RWPE2 (cell line): ENCODE measurements at regions not wholly inside any gene's neighbourhood (a gene's known extent, or its start where the extent isn't known, plus 50 kb on each side); places are given as distances from the start of the nearest gene placed in this dataset.

ENCODE experiments used
- ATAC-seq: fragments of 200-7000 bp; cut with Tn5 transposase; 3 replicates; pipeline ENCODE4 v1.9.1; 2021; ENCODE audit warnings: low read depth
- DNase-seq: peaks from one replicate; pipeline ENCODE4 v3.0.0-alpha.2; 2020; ENCODE audit warnings: low spot score
- H3K27ac ChIP-seq: fragments of 450-650 bp; 2 replicates; pipeline ENCODE4 v1.5.1; 2017; ENCODE audit warnings: mild to moderate bottlenecking; ENCODE audit not compliant: poor library complexity, severe bottlenecking
- H3K27me3 ChIP-seq: fragments of 250-450 bp; sonication (Bioruptor Pico); 2 replicates; pipeline ENCODE4 v1.5.1; 2021; ENCODE audit warnings: mild to moderate bottlenecking, moderate library complexity; ENCODE audit not compliant: insufficient read depth, poor library complexity, severe bottlenecking
- H3K36me3 ChIP-seq: fragments of 250-450 bp; sonication (Bioruptor Pico); 2 replicates; pipeline ENCODE4 v1.5.1; 2020; ENCODE audit warnings: low read depth, mild to moderate bottlenecking, moderate library complexity
- H3K4me1 ChIP-seq: fragments of 250-450 bp; sonication (Bioruptor Pico); 2 replicates; pipeline ENCODE4 v1.5.1; 2021; ENCODE audit warnings: mild to moderate bottlenecking, moderate library complexity; ENCODE audit not compliant: insufficient read depth, poor library complexity, severe bottlenecking
- H3K4me3 ChIP-seq: fragments of 250-450 bp; sonication (Bioruptor Pico); 2 replicates; pipeline ENCODE4 v1.5.1; 2021; ENCODE audit warnings: mild to moderate bottlenecking, moderate library complexity; ENCODE audit not compliant: severe bottlenecking
- H3K9me3 ChIP-seq: fragments of 250-450 bp; sonication (Bioruptor Pico); 2 replicates; pipeline ENCODE4 v1.5.1; 2021; ENCODE audit warnings: mild to moderate bottlenecking, moderate library complexity; ENCODE audit not compliant: severe bottlenecking
- TF ChIP-seq, protein P1 (sequence below): fragments of 450-650 bp; IDR thresholded peaks from one replicate; pipeline ENCODE4 v1.5.1; 2017; ENCODE audit warnings: mild to moderate bottlenecking, moderate library complexity; ENCODE audit not compliant: poor library complexity, severe bottlenecking

DNA sequence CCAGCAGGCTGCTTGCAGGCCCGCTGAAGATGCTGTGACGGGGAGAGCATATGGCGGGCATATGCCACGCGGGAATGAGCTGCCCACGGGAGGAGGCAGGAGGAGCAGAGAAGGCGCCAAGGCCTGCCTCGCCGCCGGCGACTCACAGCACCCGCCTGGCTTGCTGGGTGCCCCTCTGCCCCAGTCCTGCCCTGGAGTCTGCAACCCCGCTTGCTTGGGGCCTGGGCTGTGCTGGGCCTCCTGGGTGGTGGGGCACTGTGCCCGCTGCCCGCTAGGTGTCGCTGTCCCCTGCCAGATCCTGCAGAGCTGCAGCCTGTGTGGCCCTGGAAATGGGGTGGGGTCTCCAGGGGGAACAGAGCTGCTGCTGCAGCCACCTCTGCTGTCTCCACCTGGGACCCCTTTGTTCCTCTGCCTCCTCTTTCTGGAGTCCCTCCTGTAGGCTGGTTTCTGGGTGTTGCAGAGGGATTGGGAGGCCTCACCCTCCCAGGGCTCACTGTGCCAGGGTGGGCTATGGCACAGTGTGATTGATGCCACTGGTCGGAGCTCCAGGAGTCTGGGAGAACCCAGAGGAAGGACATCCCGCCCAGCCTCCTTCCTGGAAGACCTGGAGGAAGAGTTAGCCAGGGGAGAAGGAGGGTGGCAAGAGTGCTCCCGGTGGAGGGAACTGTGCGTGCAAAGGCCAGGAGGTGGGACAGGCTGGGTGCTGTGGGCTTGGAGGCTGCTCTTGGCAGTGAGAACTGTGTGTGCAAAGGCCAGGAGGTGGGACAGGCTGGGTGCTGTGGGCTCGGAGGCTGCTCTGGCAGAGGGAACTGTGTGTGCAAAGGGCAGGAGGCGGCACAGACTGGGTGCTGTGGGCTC lies 141.0 kb upstream of the CIBAR2 start:
- Histone ChIP-seq H3K9me3 (no peaks in the 10 kb centered on the region), H3K27ac (no peak overlapping the region), H3K27me3 (no peaks in the 10 kb centered on the region), H3K4me3 (no peak overlapping the region), H3K36me3 (no peaks in the 10 kb centered on the region), H3K4me1 (no peaks in the 10 kb centered on the region)
- DNase-seq (no peak), ATAC-seq (peak; percentile 72)
- TF ChIP-seq, protein P1, sequence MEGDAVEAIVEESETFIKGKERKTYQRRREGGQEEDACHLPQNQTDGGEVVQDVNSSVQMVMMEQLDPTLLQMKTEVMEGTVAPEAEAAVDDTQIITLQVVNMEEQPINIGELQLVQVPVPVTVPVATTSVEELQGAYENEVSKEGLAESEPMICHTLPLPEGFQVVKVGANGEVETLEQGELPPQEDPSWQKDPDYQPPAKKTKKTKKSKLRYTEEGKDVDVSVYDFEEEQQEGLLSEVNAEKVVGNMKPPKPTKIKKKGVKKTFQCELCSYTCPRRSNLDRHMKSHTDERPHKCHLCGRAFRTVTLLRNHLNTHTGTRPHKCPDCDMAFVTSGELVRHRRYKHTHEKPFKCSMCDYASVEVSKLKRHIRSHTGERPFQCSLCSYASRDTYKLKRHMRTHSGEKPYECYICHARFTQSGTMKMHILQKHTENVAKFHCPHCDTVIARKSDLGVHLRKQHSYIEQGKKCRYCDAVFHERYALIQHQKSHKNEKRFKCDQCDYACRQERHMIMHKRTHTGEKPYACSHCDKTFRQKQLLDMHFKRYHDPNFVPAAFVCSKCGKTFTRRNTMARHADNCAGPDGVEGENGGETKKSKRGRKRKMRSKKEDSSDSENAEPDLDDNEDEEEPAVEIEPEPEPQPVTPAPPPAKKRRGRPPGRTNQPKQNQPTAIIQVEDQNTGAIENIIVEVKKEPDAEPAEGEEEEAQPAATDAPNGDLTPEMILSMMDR, result peak; percentile 80

DNA sequence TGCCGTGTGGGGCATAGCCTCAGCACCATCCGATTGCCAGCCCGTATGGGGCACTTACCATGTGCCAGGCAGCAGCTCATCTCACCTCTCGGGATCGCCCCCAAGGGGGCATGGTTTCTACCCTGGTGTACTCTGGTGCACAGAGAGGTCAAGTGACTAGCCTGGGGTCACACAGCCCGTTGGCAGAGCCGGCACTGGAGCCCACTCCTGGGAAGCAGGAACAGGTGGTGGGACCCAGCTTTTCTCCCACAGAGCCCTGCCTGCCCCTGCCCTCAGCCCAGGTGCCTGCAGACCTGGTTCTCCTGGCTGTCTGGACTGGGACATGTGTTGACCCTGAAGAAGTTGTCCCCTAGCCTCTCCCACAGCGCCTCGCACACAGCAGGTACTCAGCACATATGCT lies 141.8 kb upstream of the CIBAR2 start:
- Histone ChIP-seq H3K36me3 (no peaks in the 10 kb centered on the region), H3K4me1 (no peaks in the 10 kb centered on the region), H3K27ac (no peak overlapping the region), H3K4me3 (no peak overlapping the region), H3K27me3 (no peaks in the 10 kb centered on the region), H3K9me3 (no peaks in the 10 kb centered on the region)
- DNase-seq, result no peak
- TF ChIP-seq, protein P1, result no peak
- no peak for ATAC-seq

DNA sequence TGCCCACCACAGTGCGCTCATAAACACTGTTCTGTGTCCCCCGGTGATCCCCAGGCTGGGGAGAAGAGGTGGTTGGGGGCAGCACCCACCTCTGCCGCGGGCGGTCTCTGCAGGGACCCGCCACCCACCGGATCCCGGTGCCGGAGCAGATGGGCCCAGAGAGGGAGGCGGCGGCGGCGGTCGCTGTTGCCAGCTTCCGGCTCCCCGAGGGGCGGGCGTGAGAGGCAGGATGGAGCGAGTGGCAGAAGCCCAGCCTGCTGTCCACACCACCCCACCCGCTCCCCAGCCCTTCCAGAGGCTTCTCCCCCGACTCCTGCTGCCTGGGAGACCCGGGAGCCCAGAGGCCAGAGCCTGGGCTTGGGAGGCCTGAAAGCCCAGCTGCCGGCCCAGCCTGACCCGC lies 142.6 kb upstream of the CIBAR2 start:
- Histone ChIP-seq H3K27me3 (no peaks in the 10 kb centered on the region), H3K4me3 (no peak overlapping the region), H3K27ac (no peak overlapping the region), H3K4me1 (no peaks in the 10 kb centered on the region), H3K36me3 (no peaks in the 10 kb centered on the region), H3K9me3 (no peaks in the 10 kb centered on the region)
- DNase-seq, result no peak
- TF ChIP-seq, protein P1, result no peak
- ATAC-seq, result no peak

DNA sequence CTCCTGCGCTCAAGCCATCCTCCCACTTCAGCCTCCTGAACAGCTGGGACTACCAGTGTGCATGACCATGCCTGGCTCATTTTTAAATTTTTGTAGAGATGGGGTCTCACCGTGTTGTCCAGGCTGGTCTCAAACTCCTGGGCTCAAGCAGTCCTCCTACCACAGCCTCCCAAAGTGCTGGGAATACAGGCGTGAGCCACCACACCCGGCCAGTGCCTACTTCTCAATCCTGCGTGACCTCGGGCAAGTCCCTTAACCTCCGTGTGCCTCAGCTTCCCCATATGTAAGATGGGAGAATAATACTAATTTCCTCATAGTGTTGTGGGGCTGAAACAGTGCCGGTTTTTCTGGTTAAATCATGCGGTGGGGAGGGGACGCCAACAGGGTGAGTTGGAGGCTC lies 143.5 kb upstream of the CIBAR2 start:
- Histone ChIP-seq H3K27me3 (no peaks in the 10 kb centered on the region), H3K27ac (no peak overlapping the region), H3K4me3 (no peak overlapping the region), H3K4me1 (no peaks in the 10 kb centered on the region), H3K9me3 (no peaks in the 10 kb centered on the region), H3K36me3 (no peaks in the 10 kb centered on the region)
- no peak for DNase-seq
- no peak for ATAC-seq
- TF ChIP-seq, protein P1, result no peak

DNA sequence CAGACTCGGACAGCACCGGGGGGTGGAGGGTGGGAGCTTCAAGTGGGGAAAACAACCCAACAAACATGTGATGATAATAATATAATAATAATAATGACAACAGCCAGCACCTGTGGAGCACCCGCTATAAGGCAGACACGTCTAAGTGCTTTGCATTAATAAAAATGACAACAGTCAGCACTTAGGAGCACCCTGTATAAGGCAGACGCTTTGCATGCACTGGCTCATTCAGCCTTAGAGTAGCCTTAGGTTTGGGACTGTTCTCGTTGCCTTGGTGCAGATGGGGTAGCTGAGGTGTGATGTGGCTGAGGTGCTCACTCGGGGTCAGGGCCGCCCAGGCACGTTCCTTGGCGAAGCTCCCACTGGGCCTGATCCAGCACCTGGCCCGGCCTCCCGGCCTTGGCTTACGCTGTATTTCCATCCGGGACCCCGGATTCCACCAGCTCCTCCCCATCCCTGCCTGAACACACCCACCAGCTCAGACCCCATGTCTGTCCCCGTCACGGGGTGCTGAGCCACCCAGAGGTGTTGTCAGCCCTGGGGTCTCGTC lies 144.0 kb upstream of the CIBAR2 start:
- TF ChIP-seq, protein P1, result no peak
- H3K4me1 ChIP-seq, result no peaks in the 10 kb centered on the region
- H3K27me3 ChIP-seq, result no peaks in the 10 kb centered on the region
- H3K9me3 ChIP-seq, result no peaks in the 10 kb centered on the region
- ATAC-seq (no peak), DNase-seq (no peak)
- no peak overlapping the region for H3K4me3 ChIP-seq
- no peaks in the 10 kb centered on the region for H3K36me3 ChIP-seq
- H3K27ac ChIP-seq, result no peak overlapping the region
